ENCODE measurements at regions not wholly inside any gene's neighbourhood (a gene's known extent, or its start where the extent isn't known, plus 50 kb on each side); places are given as distances from the start of the nearest gene placed in this dataset.

DNA sequence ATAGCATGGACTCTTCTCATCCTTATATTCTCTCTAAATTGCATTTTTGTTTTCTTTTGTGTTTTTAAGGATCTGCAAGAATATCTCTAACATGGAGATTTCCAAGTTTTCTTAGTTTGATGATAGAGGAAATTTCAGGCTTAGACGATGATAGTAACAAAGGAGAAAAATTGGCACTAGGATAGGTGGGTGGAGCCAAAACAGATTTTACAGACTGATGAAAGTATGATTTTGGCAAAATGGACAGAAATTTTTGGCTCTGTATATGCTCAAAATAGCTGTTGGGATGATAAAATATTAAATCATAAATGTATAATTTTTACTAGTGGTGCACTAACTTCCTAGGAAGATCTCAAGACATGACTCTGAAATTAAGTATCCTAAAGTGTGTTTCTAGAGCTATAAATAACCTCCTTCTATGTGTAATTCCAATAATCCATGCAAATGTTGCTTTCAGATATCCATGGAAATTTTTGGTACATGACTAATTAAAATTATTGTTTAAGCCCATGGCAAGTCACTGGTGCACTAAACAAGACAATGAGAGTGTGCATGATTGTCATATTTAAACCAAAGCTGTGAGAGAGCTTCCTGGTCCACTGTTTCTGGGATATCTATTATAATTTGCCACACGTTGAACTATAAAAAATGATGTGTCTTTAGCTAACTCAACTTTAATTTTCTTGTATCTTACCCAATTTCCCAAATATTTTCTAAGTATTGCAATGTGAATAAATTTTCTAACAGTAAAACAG, 55.8 kb upstream of the NBEA start:
- H3K4me3 Mint-ChIP-seq = no peak overlapping the region
- peaks cover 6 to 8% of the 10 kb centered on the region in 2 donors for H3K9me3 Mint-ChIP-seq
- no peak for ATAC-seq (replicated peaks)
- no peaks in the 10 kb centered on the region for H3K4me1 Mint-ChIP-seq (ENCODE audit: low read depth in 2 of 2)
- H3K27ac Mint-ChIP-seq = no peak overlapping the region
- no peak for DNase-seq
- no peaks in the 10 kb centered on the region for H3K36me3 Mint-ChIP-seq (ENCODE audit: insufficient read depth)
- H3K27me3 Mint-ChIP-seq = no peaks in the 10 kb centered on the region

DNA sequence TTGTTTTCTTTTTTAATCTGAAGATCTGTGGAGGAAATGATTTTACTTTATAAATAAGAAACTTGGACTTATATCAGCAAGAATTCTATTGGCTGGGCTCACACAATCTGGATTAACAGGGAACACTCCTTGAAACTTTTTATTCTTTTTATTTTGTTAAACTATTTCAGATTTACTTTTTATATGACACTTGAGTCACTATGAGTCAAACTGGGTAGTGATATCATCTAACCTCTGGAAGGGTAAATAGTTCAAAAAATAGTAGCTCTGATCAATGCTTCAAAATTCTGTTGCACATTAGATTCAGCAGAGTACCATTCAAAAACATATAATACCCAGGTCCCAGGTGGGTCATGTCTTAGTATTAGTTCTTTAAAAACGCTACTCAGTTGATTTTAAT, 55.1 kb upstream of the NBEA start:
- Mint-ChIP-seq H3K4me1 (ENCODE audit: low read depth in 2 of 2) (no peaks in the 10 kb centered on the region), H3K9me3 (peaks cover 6 to 8% of the 10 kb centered on the region in 2 donors), H3K27me3 (no peaks in the 10 kb centered on the region), H3K27ac (no peak overlapping the region), H3K4me3 (no peak overlapping the region), H3K36me3 (ENCODE audit: insufficient read depth) (no peaks in the 10 kb centered on the region)
- ATAC-seq (replicated peaks) (no peak), DNase-seq (no peak)

Measured in effector memory CD8-positive, alpha-beta T cell (primary cell).